NCI-H1436 treated with DMSO at 0.1 percent for 48 hours (cell line): ENCODE measurements at regions not wholly inside any gene's neighbourhood (a gene's known extent, or its start where the extent isn't known, plus 50 kb on each side); places are given as distances from the start of the nearest gene placed in this dataset.

Experiments
- DNase-seq: peaks from one replicate; lab custom pipeline; 2025; lab: John Stamatoyannopoulos, UW

DNA sequence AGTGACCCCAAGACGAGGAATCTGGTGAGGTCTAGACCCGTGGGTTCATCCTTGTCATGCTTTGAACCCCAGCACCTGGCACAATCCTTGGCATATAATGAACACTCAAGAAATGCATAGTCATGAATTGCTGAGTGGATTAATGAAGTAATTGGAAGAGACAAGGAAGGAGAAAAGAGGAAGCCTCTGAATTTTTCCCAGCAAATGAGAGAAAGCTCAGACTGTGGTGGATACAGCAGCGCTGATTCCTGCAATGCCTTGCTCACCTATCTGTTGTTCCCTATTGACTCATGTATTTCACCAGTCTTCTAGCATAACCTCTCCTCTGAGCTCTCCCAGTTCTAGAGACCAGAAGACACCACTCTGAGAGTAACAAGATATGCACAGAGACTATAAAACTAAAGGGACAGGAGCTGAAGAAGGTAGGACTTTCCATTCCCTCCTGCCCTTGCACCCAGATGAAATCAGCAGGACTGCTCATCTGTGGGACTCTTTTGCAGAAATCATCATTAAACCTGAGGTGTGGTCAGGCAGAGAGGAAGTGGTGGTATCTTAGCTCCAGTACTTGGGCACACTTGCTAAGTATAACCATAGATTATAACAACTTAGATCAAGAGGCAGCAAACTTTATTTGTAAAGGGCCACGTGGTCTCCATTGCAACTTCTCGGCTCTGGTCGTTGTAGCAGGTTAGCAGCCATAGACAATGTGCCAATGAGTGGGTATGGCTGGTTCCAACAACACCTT, 102.8 kb downstream of the MAF start:
- DNase-seq: no peak

DNA sequence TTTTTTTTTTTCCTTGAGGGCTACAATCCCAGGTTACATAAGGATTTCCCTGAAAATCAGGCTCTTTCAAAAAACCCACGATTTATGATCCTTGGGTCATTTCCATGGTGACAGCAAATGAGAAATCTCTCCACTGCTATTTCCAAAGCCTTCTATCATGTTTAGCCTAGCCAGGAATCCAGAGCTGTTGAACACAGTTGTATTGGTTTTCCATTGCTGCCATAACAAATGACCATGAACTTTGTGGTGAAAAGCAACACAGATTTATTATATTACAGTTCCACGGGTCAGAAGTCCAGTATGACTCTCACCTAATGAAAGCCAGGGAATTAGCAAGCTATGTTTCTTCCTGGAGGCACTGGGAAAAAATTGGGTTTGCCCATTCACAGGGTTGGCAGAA, 106.6 kb downstream of the MAF start:
- no peak for DNase-seq

DNA sequence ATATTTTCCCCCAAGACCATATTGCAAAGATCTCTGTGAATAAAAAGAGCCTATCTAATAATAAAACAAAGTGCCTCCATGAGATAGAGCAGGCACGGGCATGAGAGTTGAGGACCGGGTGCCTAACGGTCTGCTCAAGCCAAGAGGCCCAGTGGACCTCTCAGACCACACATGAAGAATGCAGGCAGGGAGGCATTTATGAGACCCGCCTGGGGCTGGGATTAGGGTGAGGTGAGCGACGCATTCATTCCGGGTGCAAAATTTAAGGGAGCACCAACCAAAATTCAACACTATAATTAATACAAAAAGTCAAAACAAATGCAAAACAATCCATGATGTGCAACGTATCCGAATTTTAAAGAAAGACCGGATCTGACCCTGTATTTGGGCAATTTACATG, 108.5 kb downstream of the MAF start:
- no peak for DNase-seq

DNA sequence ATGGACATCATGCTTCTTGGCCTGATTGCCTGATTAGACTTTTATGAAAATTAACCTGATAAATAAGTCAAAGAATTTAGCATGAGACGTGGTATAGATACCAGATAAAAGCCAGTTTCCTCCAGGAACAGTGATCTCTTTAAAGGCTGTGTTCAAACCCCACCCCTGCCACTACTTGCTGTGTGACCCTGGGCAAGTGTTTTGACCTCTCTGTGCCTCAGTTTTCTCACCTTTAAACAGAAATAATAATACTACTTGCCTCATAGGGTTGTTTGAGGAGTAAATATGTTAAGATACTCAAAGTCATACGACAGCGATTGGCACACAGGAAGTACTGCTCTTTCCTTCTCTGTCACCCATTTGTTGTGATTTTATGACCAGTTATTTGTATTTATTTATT, 115.5 kb downstream of the MAF start:
- no peak for DNase-seq

DNA sequence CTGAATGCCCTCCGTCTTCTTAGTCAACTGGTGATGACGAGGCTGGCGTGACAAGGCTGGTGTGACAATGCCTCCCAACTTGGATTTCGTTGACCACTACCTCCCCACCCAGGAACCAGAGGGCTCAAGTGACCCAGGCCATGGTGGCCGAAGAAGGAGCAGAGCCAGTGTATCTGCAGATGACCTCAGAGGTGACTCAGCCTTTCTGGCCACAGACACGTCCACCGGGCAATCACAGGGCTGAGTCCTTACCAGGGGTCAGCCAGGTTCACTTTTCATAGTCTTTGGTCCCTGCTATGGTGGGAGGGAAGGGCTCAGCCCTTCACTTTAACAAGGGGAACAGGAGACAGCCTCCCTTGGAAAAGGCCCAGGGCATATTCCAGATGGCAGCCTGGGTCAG, 116.3 kb downstream of the MAF start:
- DNase-seq: no peak

DNA sequence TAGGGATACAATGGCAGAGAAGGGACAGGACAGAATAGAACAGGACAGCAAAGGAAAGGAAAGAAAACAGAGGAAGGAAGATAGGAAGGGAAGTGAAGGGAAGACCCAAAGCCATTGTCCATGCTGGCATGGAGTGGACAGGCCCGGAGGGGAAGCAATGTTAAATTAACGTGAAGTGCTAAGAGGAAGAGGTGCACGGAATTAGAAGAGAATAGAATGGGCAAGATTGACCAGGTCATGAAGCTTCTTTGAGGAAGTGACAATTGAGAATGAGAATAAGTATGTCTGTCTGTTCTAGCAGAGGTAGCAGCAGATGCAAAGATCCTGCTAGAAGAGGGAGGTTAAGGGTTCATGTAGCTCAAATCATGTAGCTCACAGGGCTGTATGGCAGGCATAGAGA, 117.2 kb downstream of the MAF start:
- no peak for DNase-seq

- DNase-seq: no peak
These were observed 118.5 kb downstream of the MAF start for GRCh38 chr16:79482011-79482410.

- DNase-seq: no peak
These were observed 119.6 kb downstream of the MAF start for GRCh38 chr16:79480929-79481328.

GRCh38 chr16:79480056-79480455, 120.5 kb downstream of the MAF start:
- no peak for DNase-seq

- no peak for DNase-seq
These were observed 124.0 kb downstream of the MAF start for GRCh38 chr16:79476580-79476979.

- DNase-seq: no peak
These were observed 124.7 kb downstream of the MAF start for GRCh38 chr16:79475841-79476240.

- no peak for DNase-seq
These were observed 127.1 kb downstream of the MAF start for GRCh38 chr16:79473456-79473855.

- no peak for DNase-seq
These were observed 128.1 kb downstream of the MAF start for GRCh38 chr16:79472426-79472825.

DNA sequence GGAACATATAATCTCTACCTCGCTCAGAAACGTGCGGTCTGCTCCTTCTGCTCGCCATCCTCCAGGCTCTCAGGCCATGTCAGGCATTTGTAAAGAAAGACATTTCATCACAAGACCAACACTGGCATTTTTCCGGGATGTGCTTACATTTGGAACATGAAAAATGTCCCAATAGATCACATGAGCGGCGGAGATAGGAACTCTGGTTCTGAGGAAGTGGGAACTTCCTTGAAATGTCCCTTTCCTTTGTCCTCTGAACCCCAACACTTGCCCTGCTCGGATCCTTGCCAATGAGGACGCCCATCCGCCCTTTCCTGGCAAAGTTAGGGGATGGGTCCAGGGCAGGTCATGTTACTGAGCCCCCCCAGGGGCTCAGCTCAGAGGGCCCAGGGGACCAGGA, 130.5 kb downstream of the MAF start:
- DNase-seq: no peak

DNA sequence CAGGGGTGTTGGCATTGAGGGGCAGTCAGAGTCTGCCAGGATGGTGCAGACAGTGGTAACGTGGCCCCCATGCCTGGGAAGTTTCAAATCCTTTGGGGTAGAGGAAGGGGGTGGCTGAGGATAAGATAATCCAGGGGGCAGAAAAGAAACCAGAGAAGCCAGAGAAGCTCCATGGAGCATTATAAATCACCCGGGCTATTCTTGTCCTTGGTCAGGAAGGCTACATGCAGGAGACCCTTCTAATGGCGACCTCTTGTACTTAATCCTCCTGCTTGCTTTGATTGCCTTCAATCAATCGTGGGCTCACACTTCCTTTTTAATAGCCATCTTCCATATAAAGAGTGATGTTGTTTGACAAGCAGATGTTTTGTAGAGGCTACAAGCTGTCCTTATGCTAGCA, 131.9 kb downstream of the MAF start:
- DNase-seq: no peak

DNA sequence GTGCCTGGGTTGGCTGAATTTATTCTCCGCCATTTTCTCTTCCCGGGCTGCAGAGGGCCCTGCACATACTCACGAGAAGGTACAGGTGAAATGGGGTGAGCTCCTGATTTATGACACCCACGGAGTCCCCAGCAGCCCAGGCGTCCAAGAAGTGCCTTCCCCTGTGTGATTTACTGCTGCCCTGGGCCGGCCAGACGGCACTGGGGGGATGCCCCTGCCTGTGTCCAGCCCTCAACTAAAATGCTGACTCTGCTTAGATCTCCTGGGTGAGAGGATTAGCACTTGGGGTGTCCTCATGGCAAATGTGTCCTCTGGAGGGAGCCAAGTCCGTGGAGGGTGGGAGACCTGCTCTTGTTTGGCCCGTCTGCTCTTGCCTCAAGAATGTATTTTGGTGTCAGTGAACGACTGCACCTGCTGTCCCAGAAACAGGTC, 132.4 kb downstream of the MAF start:
- DNase-seq: no peak

DNA sequence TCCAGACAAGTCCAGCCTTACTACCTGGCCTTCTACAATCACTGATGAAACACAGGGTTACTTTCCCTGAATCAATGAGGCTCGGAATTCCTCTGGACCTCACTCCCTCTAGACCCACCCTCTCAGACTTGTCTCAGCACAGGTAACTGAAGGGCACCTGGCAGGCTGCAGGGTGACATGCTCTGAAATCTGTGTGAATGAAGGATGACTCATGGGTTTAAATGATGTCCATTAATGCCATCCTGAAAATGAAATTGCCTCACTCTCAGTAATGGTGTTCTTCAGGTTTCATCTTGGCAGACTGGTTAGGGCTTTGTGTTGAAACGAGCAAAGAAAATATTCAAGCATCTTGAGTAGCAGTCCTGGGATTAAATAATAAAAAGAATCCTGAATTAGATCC, 134.4 kb downstream of the MAF start:
- DNase-seq: no peak

GRCh38 chr16:79463841-79464240, 136.7 kb downstream of the MAF start:
- DNase-seq: no peak

DNA sequence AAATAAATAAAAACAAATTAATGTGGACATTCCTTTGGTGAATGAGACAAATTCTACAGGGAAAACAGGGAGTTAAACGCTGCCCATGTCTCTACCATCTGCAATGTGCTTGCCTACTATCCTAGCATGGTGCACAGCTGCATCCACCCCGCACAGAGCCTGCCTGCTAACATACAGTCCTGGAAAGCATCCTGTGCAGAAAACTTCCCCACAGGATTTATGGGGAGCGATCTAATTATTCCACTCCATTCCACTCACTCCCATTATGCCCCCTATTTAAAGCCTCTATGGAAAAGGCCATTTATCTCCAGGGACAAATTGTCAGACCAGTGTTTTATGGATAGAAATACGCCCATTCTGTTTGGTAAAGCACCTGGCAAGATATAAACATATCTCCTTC, 144.5 kb downstream of the MAF start:
- no peak for DNase-seq

DNA sequence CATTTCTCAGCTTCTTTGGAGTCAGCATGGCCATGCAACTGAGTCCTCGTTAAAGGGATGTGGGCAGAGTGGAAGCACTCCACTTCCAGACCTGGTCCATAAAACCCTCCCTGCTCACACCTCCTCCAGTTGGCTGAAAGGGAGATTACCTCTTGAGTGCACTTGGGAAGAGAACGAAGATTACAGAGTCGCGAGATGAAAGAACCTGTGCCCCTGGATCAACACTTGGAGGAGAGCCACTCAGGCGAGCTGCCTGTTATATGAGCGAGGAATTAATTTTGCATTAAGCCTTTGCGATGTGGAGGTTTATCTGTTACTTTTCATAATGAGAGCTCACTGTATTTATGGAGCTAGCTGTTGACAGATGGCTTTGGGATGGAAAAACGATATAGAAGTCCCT, 147.9 kb downstream of the MAF start:
- no peak for DNase-seq

DNA sequence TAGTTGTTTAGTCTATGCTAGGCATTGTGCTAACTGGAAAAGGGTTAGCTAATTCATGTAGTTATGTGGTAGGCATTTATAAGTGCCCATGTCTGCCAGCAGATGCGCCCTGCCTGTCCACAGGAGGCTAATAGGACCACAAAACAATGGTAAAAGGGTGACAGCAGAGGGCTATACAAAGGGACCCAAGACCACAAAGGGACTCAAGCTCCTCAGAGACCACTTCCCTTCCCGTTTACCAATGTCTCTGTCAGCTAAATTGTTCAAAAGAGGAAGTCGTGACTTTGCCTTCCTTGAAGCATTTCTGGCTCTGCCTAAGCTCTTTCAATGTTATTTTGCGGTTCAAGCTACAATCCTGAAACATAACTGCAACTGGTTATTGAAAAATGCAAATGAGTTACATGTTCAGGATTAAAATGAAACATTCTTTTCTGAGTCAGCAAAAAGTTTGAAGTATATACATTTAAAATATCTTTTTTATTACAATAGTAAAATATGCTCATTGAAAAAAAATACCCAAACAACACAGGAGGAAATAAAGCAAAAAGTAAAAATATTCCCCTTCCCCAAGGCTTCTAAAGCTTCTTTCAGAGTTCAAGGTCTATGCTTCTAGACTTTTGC, 149.2 kb downstream of the MAF start:
- no peak for DNase-seq

DNA sequence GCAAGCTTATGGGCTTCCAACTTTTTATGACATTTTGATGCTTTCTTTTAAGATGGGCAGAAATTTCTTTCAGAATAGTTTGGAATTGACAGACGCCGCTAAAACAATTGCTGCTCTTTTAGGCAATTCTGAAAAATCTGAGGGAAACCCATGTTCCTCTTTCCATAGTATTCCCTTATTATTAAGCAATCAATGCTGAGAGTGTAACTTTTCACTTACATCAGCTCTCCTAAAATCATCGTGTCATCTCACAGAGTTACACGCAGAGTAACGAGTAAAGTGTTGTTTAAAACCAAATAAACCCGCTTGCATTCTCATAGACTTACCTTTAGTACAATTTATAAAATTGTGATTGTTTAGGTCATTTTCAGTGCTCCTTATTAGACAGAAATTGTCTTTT, 150.6 kb downstream of the MAF start:
- DNase-seq: no peak

DNA sequence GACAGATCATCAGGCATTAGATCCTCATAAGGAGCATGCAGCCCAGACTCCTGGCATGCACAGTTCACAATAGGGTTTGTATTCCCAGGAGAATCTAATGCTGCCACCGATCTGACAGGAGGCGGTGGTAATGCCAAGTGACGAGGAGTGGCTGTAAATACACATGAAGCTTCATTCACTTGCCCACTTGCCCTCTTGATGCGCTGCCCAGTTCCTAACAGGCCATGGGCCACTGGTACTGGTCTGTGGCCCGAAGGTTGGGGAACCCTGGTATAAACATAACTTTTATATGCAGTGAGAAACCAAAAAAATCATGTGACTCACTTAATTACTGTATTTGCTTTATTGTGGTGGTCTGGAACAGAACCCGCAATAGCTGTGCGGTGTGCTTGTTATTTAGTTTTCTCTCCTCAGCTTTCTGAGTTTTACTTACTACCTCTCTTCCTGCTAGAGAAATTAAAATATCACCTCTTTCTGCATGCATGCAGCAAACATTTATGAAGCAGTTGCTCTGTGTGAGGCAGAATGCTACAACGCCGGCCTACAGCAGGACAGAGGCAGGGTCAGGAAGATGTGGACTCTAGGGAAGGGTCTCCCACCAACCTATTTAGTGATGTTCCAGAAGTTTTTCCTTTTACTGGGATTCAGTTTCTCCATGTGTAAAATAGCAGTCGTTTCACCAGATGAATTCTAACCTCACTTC, 151.3 kb downstream of the MAF start:
- no peak for DNase-seq
